ENCODE measurements at regions not wholly inside any gene's neighbourhood (a gene's known extent, or its start where the extent isn't known, plus 50 kb on each side); places are given as distances from the start of the nearest gene placed in this dataset.

GRCh38 chr6:55667341-55667740, 88.3 kb upstream of the HMGCLL1 start:
- WGBS, 4 donors, result 67 to 76% (median 72%) methylated on average over 2 of the region's 2 CpGs
- no peak for TF ChIP-seq CTCF (IDR thresholded peaks at IDR 0.05)
- no peak for DNase-seq
- no peak overlapping the region for H3K27ac ChIP-seq
- no peaks in the 10 kb centered on the region for H3K27me3 ChIP-seq
- no peaks in the 10 kb centered on the region for H3K9me3 ChIP-seq (replicated peaks in 1 of 3)
- intact Hi-C loops (cut with DNase I), result no loop called here
- H3K4me3 ChIP-seq, result no peak overlapping the region
- H3K4me1 ChIP-seq (replicated peaks in 1 of 2), result no peaks in the 10 kb centered on the region
- no peaks in the 10 kb centered on the region for H3K36me3 ChIP-seq (replicated peaks in 1 of 2)

GRCh38 chr6:55666606-55667225, 87.7 kb upstream of the HMGCLL1 start:
- Histone ChIP-seq H3K4me3 (no peak overlapping the region), H3K27me3 (no peaks in the 10 kb centered on the region), H3K4me1 (replicated peaks in 1 of 2) (no peaks in the 10 kb centered on the region), H3K9me3 (replicated peaks in 1 of 3) (no peaks in the 10 kb centered on the region), H3K36me3 (replicated peaks in 1 of 2) (no peaks in the 10 kb centered on the region), H3K27ac (no peak overlapping the region)
- no peak for DNase-seq
- WGBS, 4 donors, result 73 to 81% (median 80%) methylated on average over 2 of the region's 2 CpGs
- TF ChIP-seq CTCF (IDR thresholded peaks at IDR 0.05), result no peak
- TF ChIP-seq POLR2A (IDR thresholded peaks at IDR 0.05), result no peak
- intact Hi-C loops (cut with DNase I), result no loop called here

- intact Hi-C loops (cut with DNase I), result no loop called here
Observed at GRCh38 chr6:55666037-55666436, 87.0 kb upstream of the HMGCLL1 start.

More at GRCh38 chr6:55666037-55666436, 87.0 kb upstream of the HMGCLL1 start:
- Histone ChIP-seq H3K4me1 (replicated peaks in 1 of 2) (no peaks in the 10 kb centered on the region), H3K27ac (no peak overlapping the region), H3K4me3 (no peak overlapping the region), H3K9me3 (replicated peaks in 1 of 3) (no peaks in the 10 kb centered on the region), H3K36me3 (replicated peaks in 1 of 2) (no peaks in the 10 kb centered on the region), H3K27me3 (no peaks in the 10 kb centered on the region)
- DNase-seq, result no peak
- TF ChIP-seq CTCF (IDR thresholded peaks at IDR 0.05) (no peak), POLR2A (IDR thresholded peaks at IDR 0.05) (no peak)
- WGBS, 4 donors, result 68 to 90% (median 81%) methylated on average over 3 of the region's 3 CpGs
